ENCODE measurements at regions not wholly inside any gene's neighbourhood (a gene's known extent, or its start where the extent isn't known, plus 50 kb on each side); places are given as distances from the start of the nearest gene placed in this dataset.
A peak's percentile ranks its signal among the peaks of the same experiment; 100 is the strongest.
"Not testable (repeated sequence)": the region's sequence is repeated elsewhere in the genome, so short reads cannot be mapped to it uniquely, and the experiment has no call there.

GRCh38 chr10:80938903-80939302 lies 401.2 kb downstream of the SH2D4B start:
- no peak for DNase-seq (ENCODE audit: low read depth in 3 of 3, low spot score in 2 of 3)

DNA sequence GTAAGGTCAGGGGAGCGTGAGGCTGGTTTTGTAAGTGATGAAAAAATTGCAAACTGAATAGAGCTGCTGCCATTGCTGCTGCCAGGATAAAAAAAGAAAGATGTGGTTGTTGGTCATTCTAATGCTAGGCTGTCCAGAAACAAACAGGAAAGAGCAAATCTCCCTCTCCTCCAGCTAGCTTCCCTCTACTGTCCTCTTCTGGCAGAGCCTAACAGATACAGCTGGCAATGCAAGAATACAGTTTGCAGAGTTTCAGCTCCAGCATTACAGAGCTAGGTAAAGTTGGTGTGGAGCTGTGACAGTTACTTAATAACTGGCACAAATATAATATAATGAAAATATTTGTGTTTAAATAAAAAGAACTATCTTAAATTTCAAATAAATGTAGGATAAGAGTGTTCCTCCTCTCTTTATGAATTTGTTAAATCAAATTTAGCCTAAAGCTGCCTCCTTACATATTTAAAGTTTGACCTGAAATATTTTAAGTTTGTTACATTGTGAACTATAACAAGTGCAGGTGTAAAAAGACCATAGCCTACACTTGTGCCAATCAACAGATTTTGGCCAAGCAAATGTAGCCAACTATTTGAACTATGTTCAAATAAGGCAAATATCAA lies 407.7 kb downstream of the SH2D4B start:
- peak in 1 of 3 donors; percentile 47 for DNase-seq (ENCODE audit: low read depth in 3 of 3, low spot score in 2 of 3)

- no peak for DNase-seq (ENCODE audit: low read depth in 3 of 3, low spot score in 2 of 3)
Observed at GRCh38 chr10:80946073-80946472, 408.4 kb downstream of the SH2D4B start.

DNA sequence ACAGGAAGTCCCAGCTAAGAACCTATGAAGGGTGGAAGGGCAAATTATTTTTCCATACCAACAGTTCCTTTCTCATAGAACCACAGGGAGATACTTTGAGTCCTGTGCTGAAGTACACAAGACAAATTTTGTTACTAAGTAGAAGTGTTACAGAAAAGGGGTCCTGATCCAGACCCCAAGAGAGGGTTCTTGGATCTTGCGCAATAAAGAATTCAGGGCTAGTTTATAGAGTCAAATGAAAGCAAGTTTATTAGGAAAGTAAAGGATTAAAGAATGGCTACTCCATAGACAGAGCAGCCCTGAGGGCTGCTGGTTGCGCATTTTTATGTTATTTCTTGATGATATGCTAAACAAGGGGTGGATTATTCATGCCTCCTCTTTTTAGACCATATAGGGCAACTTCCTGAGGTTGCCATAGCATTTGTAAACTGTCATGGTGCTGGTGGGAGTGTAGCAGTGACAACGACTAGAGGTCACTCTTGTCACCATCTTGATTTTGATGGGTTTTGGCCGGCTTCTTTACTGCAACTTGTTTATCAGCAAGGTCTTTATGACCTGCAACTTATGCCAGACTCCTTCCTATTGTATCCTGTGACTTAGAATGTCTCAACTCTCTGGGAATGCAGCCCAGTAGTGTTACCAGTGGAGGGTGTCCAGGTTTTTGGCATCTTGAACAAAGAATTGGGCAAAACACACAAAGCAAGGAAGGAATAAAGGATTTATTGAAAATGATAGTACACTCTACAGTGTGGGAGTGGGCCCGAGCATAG lies 409.4 kb downstream of the SH2D4B start:
- no peak for DNase-seq (ENCODE audit: low read depth in 3 of 3, low spot score in 2 of 3)

DNA sequence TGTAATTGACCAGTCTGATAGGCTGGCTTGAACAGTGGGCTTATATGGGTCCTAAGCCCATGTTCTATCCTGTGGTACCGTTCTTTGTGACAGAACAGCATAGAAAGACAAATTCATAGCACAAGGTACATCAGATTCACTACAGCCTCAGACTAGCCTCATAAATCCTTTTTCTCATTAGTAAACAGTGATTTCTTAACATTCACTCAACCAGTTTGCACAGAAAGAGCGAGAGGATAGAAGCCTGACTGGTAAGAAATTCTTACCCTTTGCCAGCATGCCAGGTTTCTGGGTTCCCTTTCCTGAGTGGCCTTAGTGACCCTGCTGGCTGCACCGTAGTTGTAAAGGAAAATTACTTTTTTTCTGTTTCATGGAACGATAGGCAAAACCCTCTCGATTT lies 412.1 kb downstream of the SH2D4B start:
- no peak for DNase-seq (ENCODE audit: low read depth in 3 of 3, low spot score in 2 of 3)

DNA sequence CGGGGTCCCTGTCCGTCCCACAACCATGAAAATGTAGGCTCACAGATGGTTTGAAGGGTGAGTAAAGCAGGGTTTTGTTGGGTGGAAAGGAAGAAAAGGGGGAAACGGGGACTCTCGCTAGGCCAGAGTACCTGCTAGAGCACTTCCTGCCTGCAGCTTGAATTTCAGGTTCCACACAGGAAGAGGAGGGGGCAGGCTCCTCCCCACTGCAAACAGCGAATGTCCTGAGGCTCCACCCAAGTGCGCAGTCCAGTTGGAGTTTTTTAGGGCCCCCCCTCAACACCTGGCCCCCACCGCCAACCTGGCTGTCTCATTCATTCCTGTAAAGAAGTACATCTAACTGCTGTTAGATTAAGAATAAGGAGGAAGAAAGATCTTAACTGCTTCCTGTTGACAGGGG lies 414.7 kb downstream of the SH2D4B start:
- DNase-seq (ENCODE audit: low read depth in 3 of 3, low spot score in 2 of 3): no peak

DNA sequence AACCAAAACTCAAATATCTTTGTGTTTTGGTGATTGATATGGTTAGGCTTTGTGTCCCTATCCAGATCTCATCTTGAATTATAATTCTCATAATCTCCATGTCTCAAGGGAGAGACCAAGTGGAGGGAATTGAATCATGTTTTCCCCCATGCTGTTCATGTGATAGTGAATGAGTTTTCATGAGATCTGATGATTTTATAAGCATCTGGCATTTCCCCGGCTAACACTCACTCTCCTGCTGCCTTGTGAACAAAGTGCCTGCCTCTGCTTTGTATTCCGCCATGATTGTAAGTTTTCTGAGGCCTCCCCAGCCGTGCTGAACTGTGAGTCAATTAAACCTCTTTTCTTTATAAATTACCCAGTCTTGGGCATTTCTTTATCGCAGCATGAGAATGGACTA lies 419.5 kb downstream of the SH2D4B start:
- no peak for DNase-seq (ENCODE audit: low read depth in 3 of 3, low spot score in 2 of 3)

- DNase-seq (ENCODE audit: low read depth in 3 of 3, low spot score in 2 of 3): no peak
Observed at GRCh38 chr10:80964179-80964578, 426.5 kb downstream of the SH2D4B start.

GRCh38 chr10:80964955-80965614 lies 427.4 kb downstream of the SH2D4B start:
- no peak for DNase-seq (ENCODE audit: low read depth in 3 of 3, low spot score in 2 of 3)

DNA sequence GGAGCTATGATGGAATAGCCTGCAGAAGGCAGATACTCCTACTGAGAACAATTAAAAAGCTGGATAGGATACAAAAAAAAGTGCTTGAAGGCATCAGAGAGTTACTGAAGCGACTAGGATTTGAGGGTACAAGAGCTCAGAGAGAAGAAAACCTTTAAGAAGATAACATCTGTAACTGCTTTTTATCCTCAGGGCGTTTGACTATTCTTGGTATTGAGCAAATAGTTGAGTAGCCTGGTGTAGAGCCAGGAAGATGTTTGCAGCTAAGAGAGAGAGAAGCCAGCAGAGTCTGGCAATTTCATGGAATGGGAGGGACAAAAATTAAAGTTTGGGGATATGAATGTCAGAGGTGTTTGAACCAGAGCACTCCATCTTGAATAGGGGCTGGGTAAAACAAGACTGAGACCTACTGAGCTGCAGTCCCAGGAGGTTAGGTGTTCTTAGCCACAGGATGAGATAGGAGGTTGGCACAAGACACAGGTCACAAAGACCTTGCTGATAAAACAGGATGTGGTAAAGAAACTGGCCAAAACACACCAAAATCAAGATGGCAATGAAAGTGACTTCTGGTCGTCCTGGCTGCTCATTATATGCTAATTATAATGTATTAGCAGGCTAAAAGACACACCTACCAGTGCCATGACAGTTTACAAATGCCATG lies 428.8 kb downstream of the SH2D4B start:
- no peak for DNase-seq (ENCODE audit: low read depth in 3 of 3, low spot score in 2 of 3)

DNA sequence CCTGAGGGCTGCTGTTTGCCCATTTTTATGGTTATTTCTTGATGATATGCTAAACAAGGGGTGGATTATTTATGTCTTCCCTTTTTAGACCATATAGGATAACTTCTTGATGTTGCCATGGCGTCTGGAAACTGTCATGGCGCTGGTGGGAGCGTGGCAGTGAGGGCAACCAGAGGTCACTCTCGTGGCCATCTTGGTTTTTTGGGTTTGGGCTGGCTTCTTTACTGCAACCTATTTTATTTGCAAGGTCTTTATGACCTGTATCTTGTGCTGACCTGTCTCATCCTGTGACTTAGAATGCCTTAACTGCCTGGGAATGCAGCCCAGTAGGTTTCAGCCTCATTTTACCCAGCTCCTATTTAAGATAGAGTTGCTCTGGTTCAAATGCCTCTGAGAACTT lies 429.7 kb downstream of the SH2D4B start:
- DNase-seq (ENCODE audit: low read depth in 3 of 3, low spot score in 2 of 3): not testable (repeated sequence)

DNA sequence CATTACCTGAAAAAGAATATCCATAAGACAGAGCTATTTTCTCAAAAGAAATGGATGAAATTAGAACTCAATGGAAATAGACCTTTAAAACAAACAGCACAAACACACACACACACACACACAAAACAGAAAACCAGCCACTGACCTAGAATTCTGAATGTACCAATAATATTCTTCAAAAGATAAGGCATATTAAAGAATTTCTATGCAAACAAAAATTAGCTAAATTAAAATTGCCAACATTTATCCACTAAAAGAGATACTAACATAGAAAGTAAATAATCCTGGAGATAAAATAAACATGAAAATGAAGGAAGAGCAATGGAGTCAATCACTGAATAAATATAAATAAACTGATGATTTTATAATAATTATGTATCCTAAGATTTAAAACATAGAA lies 431.2 kb downstream of the SH2D4B start:
- DNase-seq (ENCODE audit: low read depth in 3 of 3, low spot score in 2 of 3): no peak

- no peak for DNase-seq (ENCODE audit: low read depth in 3 of 3, low spot score in 2 of 3)
Observed at GRCh38 chr10:80971461-80971860, 433.8 kb downstream of the SH2D4B start.

DNA sequence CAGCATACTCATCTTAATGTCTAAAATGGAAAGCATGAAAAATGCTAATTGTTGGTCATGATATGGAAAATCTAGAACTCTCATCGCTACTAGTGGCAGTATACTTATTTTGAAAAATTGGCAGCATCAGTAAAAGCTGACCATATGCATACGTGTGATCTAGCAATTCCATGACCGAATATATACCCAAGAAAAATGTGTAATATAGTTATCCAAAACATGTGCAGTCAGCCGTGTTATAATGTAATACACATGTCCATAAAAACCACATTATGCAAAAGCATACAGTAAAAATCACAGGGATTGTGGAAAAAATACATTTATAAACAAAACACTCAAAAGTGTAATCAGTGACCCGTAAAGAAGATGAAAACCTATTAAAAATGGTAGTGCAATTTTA lies 439.0 kb downstream of the SH2D4B start:
- DNase-seq (ENCODE audit: low read depth in 3 of 3, low spot score in 2 of 3): no peak

- no peak for DNase-seq (ENCODE audit: low read depth in 3 of 3, low spot score in 2 of 3)
Observed at GRCh38 chr10:80985102-80985501, 447.4 kb downstream of the SH2D4B start.

- DNase-seq (ENCODE audit: low read depth in 3 of 3, low spot score in 2 of 3): no peak
Observed at GRCh38 chr10:80986596-80986995, 448.9 kb downstream of the SH2D4B start.

GRCh38 chr10:80988755-80989154 lies 451.1 kb downstream of the SH2D4B start:
- no peak for DNase-seq (ENCODE audit: low read depth in 3 of 3, low spot score in 2 of 3)

DNA sequence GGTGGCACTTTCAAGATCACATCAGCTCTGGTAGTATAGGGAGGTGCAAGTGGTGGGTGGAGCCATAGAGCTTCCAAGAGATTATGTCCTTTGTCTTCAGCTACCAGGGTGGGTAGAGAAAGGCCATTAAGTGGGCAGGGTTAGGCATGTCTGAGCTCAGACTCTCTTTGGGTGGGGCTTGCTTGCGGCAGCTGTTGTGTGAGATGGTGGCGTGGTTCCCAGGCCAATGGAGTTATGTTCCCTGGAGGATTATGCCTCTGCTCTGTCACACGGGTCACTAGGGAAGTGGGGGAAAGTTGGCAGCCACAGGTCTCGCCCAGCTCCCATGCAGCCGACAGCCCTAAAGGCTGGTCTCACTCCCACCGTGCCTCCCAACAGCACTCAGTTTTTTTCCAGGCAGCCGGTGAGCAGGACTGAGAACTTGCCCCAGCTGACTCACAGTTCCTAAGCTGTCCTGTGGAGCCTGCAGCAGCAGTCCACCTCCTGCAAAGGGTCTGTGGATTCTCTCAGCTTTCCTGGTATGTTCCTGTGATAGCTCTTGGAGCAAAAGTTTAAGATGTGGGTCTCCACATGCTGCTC lies 459.0 kb downstream of the SH2D4B start:
- DNase-seq (ENCODE audit: low read depth in 3 of 3, low spot score in 2 of 3): no peak

GRCh38 chr10:81000781-81001180 lies 463.1 kb downstream of the SH2D4B start:
- no peak for DNase-seq (ENCODE audit: low read depth in 3 of 3, low spot score in 2 of 3)

DNA sequence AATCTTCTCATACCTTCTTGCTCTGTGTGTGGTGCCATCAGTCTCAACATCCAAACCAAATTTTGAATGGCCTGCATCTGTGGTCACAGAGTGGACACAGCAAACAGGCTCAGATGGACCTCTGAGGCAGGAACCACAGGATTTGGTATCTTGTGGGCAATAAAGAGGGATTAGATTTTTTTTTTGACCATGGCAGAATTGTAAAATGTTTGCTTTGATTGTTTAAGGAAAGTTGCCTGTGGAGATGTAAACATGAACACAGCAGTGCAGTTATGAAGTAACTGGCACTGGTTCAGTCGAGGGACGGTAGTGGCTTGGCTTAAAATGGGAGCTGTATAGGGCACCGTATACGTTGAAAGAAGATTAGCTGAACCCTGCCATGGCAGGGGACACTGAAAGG lies 464.7 kb downstream of the SH2D4B start:
- no peak for DNase-seq (ENCODE audit: low read depth in 3 of 3, low spot score in 2 of 3)

GRCh38 chr10:81007872-81008271 lies 470.2 kb downstream of the SH2D4B start:
- DNase-seq (ENCODE audit: low read depth in 3 of 3, low spot score in 2 of 3): no peak
